Common myeloid progenitor, CD34-positive (primary cell): ENCODE measurements at regions not wholly inside any gene's neighbourhood (a gene's known extent, or its start where the extent isn't known, plus 50 kb on each side); places are given as distances from the start of the nearest gene placed in this dataset.

ENCODE experiments used
- CTCF ChIA-PET: fragments of 350-600 bp; sonication (Branson Sonifier 250); formaldehyde crosslinking; loops from one replicate; lab custom pipeline; 2021; ENCODE audit warnings: antibody characterized with exemption; lab: Charles Lee
- POLR2A ChIA-PET: fragments of 350-600 bp; sonication (Branson Sonifier 250); formaldehyde crosslinking; loops from one replicate; lab custom pipeline; 2021; ENCODE audit warnings: antibody characterized with exemption; lab: Charles Lee
- DNase-seq, 3 donors: peaks; one replicate each; pipeline versions ENCODE4 v3.0.0 to v3.0.0-alpha.2; 2013
- H3K27ac ChIP-seq, 2 experiments: 1 replicate in 1 of 2; 2 replicates in 1 of 2; pipeline ENCODE4 v1.7.0; 2013; ENCODE audit warnings: inconsistent platforms in 2 of 2, low read length in 2 of 2, mild to moderate bottlenecking in 2 of 2, low read depth in 1 of 2, moderate library complexity in 1 of 2; ENCODE audit not compliant: severe bottlenecking in 2 of 2, insufficient read depth in 1 of 2, poor library complexity in 1 of 2
- H3K27me3 ChIP-seq, 5 experiments: replicated peaks in 2 of 5; 1 replicate in 3 of 5; 2 replicates in 2 of 5; pipeline versions ENCODE4 v1.6.1 to v1.7.0; 2013; ENCODE audit warnings: low read length in 4 of 5, mild to moderate bottlenecking in 2 of 5, moderate library complexity in 2 of 5, inconsistent platforms in 1 of 5; ENCODE audit not compliant: insufficient read depth in 5 of 5, control insufficient read depth in 4 of 5
- H3K36me3 ChIP-seq, 4 experiments: 1 replicate in 2 of 4; 2 replicates in 2 of 4; pipeline versions ENCODE4 v1.6.1 to v1.7.0; 2013; ENCODE audit warnings: low read length in 3 of 4, control low read depth in 1 of 4, mild to moderate bottlenecking in 1 of 4; ENCODE audit not compliant: control insufficient read depth in 4 of 4, insufficient read depth in 4 of 4
- H3K4me1 ChIP-seq, 4 experiments: 1 replicate in 3 of 4; 2 replicates in 1 of 4; pipeline versions ENCODE4 v1.6.1 to v1.7.1; 2013; ENCODE audit warnings: low read length in 3 of 4, mild to moderate bottlenecking in 3 of 4, control low read depth in 1 of 4, inconsistent platforms in 1 of 4, moderate library complexity in 1 of 4; ENCODE audit not compliant: control insufficient read depth in 4 of 4, insufficient read depth in 4 of 4; ENCODE audit errors: control extremely low read depth in 1 of 4
- H3K4me3 ChIP-seq, 7 experiments: 1 replicate in 4 of 7; 2 replicates in 3 of 7; pipeline versions ENCODE4 v1.5.1 to v1.7.0; 2013; ENCODE audit warnings: mild to moderate bottlenecking in 7 of 7, low read length in 6 of 7, moderate library complexity in 6 of 7, inconsistent platforms in 2 of 7, low read depth in 2 of 7, control low read depth in 1 of 7; ENCODE audit not compliant: insufficient read depth in 4 of 7, control insufficient read depth in 1 of 7; ENCODE audit errors: extremely low read depth in 1 of 7
- H3K9me3 ChIP-seq, 5 experiments: 1 replicate in 4 of 5; 2 replicates in 1 of 5; pipeline versions ENCODE4 v1.6.1 to v1.7.1; 2013; ENCODE audit warnings: low read length in 4 of 5, mild to moderate bottlenecking in 2 of 5, inconsistent platforms in 1 of 5, low read depth in 1 of 5, moderate library complexity in 1 of 5; ENCODE audit not compliant: control insufficient read depth in 4 of 5, insufficient read depth in 2 of 5; ENCODE audit errors: control extremely low read depth in 1 of 5
- WGBS: methylation state at CpG from one replicate; pipeline ENCODE4 v1.1.5; 2013; ENCODE audit not compliant: insufficient coverage; 5-methylcytosine and 5-hydroxymethylcytosine counted together

DNA sequence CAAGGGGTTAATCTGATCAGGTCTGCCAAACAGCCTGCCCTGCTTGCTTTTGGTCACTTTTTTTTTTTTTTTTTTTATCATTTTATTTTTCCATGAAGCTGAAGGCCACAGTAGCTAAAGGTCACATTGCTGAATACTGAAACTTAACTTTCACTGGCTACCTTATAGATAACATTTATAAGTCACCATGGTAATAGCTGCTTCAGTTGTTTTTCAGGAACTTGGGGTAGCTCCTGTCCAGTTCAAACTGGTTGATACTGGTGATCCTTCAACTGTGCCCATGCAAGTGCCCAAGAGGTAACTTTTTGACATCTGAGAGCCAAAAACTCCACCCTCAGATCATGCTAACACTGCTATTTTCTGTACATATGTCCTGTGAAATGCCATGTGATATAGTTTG lies 68.3 kb upstream of the RGS7BP start:
- CTCF ChIA-PET = no interaction called here

DNA sequence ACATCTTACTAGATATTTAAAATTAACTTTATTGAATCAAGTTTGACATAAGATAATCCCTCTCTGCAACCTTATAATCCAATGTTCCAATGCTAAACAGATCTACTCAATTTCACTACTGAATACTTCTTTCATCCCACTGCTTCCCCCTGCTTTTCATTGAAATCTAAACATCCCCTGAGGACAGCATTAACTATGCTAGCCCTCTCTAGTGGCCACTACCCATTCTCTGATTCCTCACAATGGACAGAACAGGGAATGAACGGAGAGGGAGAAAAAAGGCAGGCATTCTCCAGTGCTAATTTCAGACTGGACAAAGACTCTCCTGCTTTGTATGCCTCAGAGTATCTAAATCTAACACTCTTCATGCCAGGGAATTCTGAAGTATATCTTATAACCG lies 54.3 kb upstream of the RGS7BP start:
- Histone ChIP-seq H3K9me3 (no peaks in the 10 kb centered on the region), H3K4me3 (no peak overlapping the region), H3K36me3 (no peaks in the 10 kb centered on the region), H3K4me1 (no peaks in the 10 kb centered on the region), H3K27me3 (no peaks in the 10 kb centered on the region), H3K27ac (no peak overlapping the region)
- CTCF ChIA-PET = no interaction called here
- no peak for DNase-seq
- WGBS = 79% methylated on average over 2 of the region's 2 CpGs
- POLR2A ChIA-PET = no interaction called here

More for the DNA sequence above, 68.3 kb upstream of the RGS7BP start:
- Histone ChIP-seq H3K36me3 (no peaks in the 10 kb centered on the region), H3K4me1 (no peaks in the 10 kb centered on the region), H3K9me3 (no peaks in the 10 kb centered on the region), H3K27me3 (no peaks in the 10 kb centered on the region), H3K4me3 (no peak overlapping the region), H3K27ac (no peak overlapping the region)
- POLR2A ChIA-PET = interaction anchor here (0.6 kb wide), 1 partner anchor 368 kb away, joined by 4 read pairs; no protein-coding TSS in a partner anchor
- peak in 2 of 3 donors; percentile 5 to 9 for DNase-seq

DNA sequence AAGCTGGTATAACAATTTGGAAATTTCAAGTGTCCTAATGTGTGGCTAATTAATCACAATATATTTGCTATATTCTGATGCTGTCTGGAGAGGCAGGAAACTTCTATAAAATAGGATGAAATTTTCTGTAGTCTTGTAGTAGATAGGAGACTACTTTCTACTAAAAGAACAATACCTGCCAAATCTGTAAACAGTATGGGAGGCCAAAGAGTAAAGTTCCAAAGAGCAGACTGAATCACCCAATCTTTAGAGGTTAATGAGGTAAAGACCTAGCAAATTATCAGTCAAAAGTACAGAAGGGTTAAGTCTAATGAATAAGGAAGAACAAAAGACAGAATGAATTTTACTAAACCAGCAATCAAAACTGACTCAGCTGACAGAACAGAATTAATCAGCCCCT lies 52.4 kb upstream of the RGS7BP start:
- H3K27ac ChIP-seq = no peak overlapping the region
- no peaks in the 10 kb centered on the region for H3K27me3 ChIP-seq
- DNase-seq = no peak
- CTCF ChIA-PET = no interaction called here
- no peaks in the 10 kb centered on the region for H3K36me3 ChIP-seq
- H3K4me1 ChIP-seq = no peaks in the 10 kb centered on the region
- H3K9me3 ChIP-seq = no peaks in the 10 kb centered on the region
- POLR2A ChIA-PET = no interaction called here
- H3K4me3 ChIP-seq = no peak overlapping the region
